HG03520 (cell line): ENCODE measurements at regions not wholly inside any gene's neighbourhood (a gene's known extent, or its start where the extent isn't known, plus 50 kb on each side); places are given as distances from the start of the nearest gene placed in this dataset.

Experiments used
- ATAC-seq: cut with Tn5 transposase; IDR thresholded peaks from one replicate; pipeline ENCODE4 v1.9.1; 2021; ENCODE audit warnings: mild to moderate bottlenecking, moderate library complexity; ENCODE audit not compliant: unreplicated experiment

- ATAC-seq = no peak
Observed at GRCh38 chr9:17967731-17968130, 388.9 kb downstream of the SH3GL2 start.

GRCh38 chr9:17969232-17969631 lies 390.4 kb downstream of the SH3GL2 start:
- no peak for ATAC-seq

- ATAC-seq = no peak
Observed at GRCh38 chr9:17970277-17970676, 391.4 kb downstream of the SH3GL2 start.

DNA sequence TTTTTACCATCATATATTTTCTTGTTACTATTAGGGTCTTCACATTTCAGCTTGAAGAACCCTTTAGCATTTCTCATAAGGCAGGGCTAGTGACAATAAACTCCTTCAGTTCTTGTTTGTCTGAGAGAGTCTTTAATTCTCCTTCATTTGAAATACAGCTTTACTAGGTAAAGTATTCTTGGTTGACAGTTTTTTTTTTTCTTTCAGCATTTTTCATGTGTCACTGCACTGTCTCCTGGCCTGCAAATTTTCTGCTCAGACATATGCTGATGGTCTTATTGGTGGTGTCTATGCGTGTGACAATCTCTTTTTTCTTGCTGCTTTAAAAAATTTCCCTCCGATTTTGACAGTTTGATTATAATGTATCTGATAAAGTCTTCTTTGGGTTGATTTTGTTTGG lies 399.9 kb downstream of the SH3GL2 start:
- ATAC-seq = no peak

DNA sequence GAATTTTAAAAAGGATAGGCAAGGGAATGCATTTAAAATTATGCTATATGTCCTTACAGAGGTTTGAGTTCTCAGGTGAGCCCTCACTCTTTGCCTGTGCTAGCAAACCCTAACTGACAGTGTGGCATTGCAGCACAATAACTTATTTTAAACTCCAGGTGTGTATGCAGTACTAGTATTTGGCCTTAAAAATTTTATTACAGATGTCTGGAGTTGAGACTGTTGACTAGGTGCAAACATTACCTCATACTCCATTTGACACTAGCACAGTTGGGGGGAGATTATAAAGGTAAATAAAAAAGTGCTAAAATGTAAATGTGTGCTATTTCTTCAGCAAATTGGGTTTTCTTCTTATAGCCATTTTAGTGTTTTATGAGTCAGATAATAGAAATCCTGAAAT lies 407.7 kb downstream of the SH3GL2 start:
- ATAC-seq = no peak

DNA sequence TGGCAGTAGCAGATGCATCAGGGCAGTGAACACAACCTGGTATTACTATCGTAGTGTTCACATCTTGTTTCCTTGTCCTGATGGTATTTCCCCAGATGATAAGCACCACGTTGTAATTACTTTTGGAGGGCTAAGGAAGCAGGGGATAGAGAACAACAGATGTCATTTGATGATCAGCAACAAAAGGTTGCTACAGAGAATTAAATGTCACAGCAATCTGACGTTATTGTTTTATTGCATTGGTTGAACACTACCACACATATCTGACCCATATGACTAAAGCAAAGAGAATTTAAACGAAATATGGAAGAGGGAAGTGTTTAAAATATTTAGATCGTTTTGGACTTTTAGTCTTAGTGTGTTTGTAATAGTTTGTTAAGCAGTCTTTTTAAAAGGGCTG lies 408.3 kb downstream of the SH3GL2 start:
- no peak for ATAC-seq

DNA sequence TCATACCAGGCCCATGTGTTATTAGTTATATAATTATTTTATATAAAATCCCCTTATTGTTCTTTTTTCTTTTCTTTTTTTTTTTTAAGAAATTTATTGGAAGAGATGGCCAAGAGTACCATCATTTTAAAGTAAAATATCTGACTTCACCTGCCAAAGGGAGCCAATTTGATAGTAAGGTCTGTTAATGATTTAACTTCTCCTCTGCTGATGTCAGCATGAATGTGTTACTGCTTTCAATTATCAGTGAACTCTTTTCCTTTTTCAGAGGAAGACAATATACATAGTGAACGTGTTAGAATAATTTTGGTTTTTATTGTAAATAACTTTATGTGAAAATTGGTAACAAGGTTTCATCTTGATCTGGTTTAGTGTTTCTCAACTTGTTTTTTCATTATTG lies 409.6 kb downstream of the SH3GL2 start:
- no peak for ATAC-seq

DNA sequence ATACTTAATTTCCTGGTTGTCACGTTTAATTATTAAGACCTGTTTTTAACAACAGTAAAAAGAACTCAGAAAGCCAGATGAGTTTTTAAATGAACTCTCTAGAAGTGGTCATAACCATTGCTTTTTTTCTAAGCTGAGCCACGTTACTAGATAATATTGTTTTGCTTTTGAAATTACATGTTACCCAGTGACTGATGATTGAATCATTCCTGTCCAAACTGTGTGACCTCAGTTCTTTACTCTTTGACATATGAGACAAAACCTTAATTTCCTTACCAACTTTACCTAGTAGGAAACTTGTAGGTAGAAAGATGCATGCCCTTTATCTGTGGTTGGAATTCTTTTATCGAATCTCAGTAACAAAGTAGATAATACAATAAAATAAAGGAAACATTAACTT lies 411.7 kb downstream of the SH3GL2 start:
- ATAC-seq = no peak

DNA sequence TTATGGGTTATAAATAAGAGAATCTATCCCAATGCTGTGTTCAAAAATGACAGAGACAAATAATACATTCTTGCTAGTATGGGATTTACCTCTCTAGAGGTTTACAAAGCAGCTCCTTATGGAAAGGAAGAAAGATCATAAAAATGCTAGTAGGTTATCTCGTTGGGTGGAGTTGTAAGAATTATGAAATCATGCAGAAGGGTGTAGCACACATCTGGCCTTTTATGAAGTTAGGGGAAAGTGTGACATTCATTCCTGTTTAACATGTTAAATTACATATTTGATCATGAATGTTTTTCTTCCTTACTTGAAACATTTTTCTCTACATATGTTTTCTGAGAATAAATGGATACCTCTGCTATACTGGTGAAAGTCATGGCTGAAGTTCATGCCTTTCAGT lies 414.2 kb downstream of the SH3GL2 start:
- no peak for ATAC-seq

- no peak for ATAC-seq
Observed at GRCh38 chr9:17994695-17995425, 416.0 kb downstream of the SH3GL2 start.

DNA sequence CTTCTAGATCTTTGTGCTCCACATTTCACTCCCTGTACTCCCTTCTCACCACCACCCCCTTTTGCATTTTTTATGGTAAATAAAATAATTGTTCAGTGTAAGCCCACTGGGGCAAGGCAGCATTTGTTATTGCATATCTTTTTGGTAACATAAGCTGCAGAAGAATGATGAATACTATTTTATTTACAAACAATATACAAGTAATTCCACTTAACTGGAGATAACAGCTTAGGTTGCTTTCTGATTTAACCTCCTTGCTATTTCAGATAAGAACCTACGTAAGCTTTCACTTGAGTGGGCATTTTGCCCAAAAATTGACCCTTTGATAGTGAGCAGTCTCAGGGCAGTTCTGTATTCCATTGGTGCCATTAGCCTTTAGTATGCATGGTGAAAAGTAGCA lies 417.9 kb downstream of the SH3GL2 start:
- ATAC-seq = no peak

DNA sequence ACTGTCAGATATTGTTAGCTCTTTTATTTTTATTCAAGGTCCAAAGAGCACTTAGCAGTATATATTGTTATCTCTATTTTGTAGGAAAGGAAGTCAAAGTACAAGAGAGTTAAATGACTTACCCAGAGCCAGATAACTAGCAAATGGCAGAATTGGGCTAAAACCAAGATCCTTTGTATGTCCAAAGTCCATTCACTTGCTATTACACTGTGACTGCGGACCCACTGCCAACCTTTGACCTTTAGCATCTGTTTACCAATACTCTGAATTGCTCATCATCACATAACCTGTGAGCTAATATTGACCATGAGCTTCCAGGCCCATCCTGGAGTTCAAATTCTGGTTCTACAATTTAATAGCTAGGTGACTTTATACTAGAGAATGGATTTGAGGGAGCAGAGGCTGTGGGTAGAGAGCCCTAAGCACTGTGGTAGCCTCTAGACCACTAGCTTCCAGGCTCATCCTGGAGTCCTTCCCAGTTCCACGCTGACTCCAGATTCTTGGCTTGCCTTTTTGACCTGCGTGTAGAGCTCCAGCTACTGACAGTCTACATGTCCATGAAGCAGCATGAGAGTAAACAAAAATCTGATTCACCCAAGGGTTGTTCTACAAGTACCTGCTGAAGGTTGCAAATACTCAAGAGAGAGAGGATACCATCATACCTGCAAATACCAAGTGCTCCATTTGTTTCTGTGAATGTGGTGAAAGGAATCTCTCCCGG lies 424.0 kb downstream of the SH3GL2 start:
- ATAC-seq = no peak

DNA sequence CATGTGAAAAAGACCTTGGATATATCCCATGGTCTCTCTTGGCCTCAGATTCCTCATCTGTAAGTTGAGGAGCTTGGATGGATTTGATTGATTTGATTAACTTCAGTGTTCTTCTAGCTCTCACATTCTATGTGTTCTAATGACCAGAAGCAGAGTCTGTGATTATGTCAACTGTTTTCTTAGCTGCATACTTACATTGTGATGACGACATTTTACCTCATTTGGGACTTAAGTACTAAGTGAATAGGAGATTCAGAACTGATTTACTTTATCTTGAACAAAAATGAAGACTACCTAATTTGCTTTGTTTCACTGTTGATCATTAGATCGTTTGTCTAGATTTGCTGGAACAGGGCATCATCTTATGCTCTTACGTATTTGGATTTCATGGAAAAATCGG lies 427.7 kb downstream of the SH3GL2 start:
- no peak for ATAC-seq

DNA sequence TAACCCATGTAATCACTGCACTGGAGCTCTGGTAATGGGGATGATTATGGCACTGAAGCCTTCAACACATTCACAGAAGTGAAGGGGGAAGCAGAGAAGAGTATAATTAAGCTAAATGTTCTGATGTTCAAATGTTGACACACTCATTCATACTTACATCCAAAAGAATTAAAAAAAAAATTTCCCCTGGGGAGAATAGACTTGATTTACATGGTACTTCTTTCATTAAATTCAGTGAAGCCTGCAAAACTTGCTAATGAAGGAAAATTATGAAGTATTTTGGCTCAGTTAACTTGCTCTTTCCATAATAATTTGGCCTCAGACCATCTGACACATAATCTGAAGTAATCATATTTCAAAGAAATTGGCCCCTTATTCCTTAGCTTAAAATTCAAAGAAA lies 428.8 kb downstream of the SH3GL2 start:
- no peak for ATAC-seq

- ATAC-seq = no peak
Observed at GRCh38 chr9:18009902-18010301, 431.0 kb downstream of the SH3GL2 start.

- ATAC-seq = no peak
Observed at GRCh38 chr9:18010492-18010891, 431.6 kb downstream of the SH3GL2 start.

DNA sequence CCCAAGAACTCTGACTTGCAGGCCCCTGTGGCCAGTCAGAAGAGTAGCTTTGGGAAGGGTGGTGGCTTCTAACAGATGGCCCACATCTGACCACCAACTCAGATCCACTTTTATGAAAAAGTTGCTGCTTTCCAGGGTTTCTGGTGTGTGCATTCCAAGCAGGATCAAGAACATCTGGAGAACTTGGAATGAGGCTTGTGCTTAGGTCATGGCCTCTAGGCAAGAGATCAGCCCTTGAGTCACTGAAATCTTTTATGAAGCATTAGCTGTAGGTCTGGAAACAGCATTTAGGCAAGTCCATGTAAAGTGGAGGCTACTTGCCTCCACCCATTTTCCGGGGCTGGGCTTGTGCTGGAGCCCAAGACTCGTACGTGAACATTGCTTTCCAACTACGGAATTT lies 433.3 kb downstream of the SH3GL2 start:
- ATAC-seq = no peak

GRCh38 chr9:18014556-18014955 lies 435.7 kb downstream of the SH3GL2 start:
- ATAC-seq = no peak

DNA sequence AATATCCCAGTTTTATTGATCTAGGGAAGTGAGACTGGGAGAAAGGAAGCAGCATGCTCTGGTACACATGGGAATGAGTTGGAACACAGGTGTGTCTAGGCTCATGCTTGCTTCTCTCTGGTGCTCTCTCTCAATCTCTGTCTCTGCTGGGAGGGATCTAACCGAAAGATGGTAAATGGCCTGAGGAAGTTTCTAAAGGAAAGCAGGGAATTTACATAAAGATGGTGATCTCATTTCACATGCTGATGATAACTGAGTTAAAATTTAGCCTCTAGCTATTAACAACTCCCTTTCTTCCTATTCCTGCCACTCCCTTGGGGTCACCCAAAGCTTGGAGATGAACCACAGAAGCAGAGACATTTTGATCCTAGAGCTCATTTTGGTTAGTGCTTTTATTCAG lies 436.2 kb downstream of the SH3GL2 start:
- ATAC-seq = no peak

GRCh38 chr9:18017136-18017535 lies 438.3 kb downstream of the SH3GL2 start:
- no peak for ATAC-seq

GRCh38 chr9:18018221-18018620 lies 439.4 kb downstream of the SH3GL2 start:
- ATAC-seq = no peak

DNA sequence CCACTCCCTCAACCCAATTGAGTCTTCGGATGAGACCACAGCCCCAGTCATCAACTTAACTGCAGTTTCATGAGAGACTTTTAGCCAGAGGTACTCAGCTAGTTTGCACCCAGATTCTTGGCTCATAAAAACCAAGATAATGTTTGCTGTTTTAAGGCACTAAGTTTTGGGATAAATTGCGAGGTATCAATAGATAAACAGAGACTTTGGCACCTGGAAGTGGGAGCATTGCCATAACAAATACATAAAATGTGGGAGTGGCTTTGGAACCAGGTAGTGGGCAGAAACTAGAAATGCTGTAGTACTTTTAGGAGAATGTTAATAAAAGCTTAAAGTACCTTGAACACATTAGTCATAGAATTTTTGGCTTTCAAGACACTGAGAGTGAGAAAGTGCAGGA lies 439.8 kb downstream of the SH3GL2 start:
- ATAC-seq = no peak
